ENCODE measurements at regions not wholly inside any gene's neighbourhood (a gene's known extent, or its start where the extent isn't known, plus 50 kb on each side); places are given as distances from the start of the nearest gene placed in this dataset.

- TF ChIP-seq RCOR1 (conservative IDR thresholded peaks at IDR 0.05; ENCODE audit: low read depth, low read length) (no peak), BHLHE40 (IDR thresholded peaks at IDR 0.05; ENCODE audit: borderline replicate concordance in 1 of 2, low read depth in 2 of 2, low read length in 1 of 2) (no peak), EGR1 (IDR thresholded peaks at IDR 0.05; ENCODE audit: borderline replicate concordance in 1 of 2, low read depth in 2 of 2, low read length in 2 of 2) (no peak), MLLT1 (IDR thresholded peaks at IDR 0.05) (no peak), RAD21 (IDR thresholded peaks at IDR 0.05; ENCODE audit: insufficient read depth, low read depth, low read length) (no peak), CHD2 (IDR thresholded peaks at IDR 0.05; ENCODE audit: borderline replicate concordance, low read depth, low read length) (no peak), ASH2L (IDR thresholded peaks at IDR 0.05; ENCODE audit: borderline replicate concordance, low read depth) (no peak), SREBF2 (IDR thresholded peaks at IDR 0.05; ENCODE audit: low read length) (no peak), NFXL1 (IDR thresholded peaks at IDR 0.05; ENCODE audit: borderline replicate concordance) (no peak)
These were observed 86.7 kb upstream of the MARK1 start (continued) for GRCh38 chr1:220441211-220441610.

GRCh38 chr1:220438741-220439140, 89.2 kb upstream of the MARK1 start:
- H3K9me3 ChIP-seq (replicated peaks; ENCODE audit: control insufficient read depth, insufficient read depth, low read length) = no peaks in the 10 kb centered on the region
- no peaks in the 10 kb centered on the region for H3K36me3 ChIP-seq (ENCODE audit: control insufficient read depth in 2 of 2, insufficient read depth in 2 of 2, low read length in 1 of 2)
- ChIA-PET POLR2A (no interaction called here), CTCF (no interaction called here), RAD21 (ENCODE audit: unreplicated experiment) (no interaction called here), SMC1A (ENCODE audit: uncharacterized antibody, unreplicated experiment) (no interaction called here)
- no peaks in the 10 kb centered on the region for H3K4me1 ChIP-seq (ENCODE audit: control insufficient read depth, insufficient read depth, low read length)
- 13% methylated on average over 2 of the region's 2 CpGs for WGBS (ENCODE audit: insufficient coverage, insufficient replicate concordance, low lambda C conversion rate, missing lambda C conversion rate)
- no peak overlapping the region for H3K4me3 ChIP-seq
- H4K20me1 ChIP-seq (ENCODE audit: control insufficient read depth, insufficient read depth) = no peaks in the 10 kb centered on the region; the same call in 1 of the 2 replicates
- BruUV-seq (replicated peaks) = no TSS peak
- H2AFZ ChIP-seq (ENCODE audit: control insufficient read depth, low read depth, low read length) = no peak overlapping the region
- FAIRE-seq = no peak
- H3K4me2 ChIP-seq (ENCODE audit: control insufficient read depth, insufficient read depth) = no peak overlapping the region
- DNase-seq (ENCODE audit: low read depth, low spot score) = no peak
- no peak for TF ChIP-seq PBX3 (IDR thresholded peaks at IDR 0.05; ENCODE audit: insufficient replicate concordance, low read depth, low read length)
- TF ChIP-seq ZNF274 (IDR thresholded peaks at IDR 0.05; ENCODE audit: insufficient read depth, insufficient read length) = no peak
- no peak for TF ChIP-seq ATF7 (IDR thresholded peaks at IDR 0.05; ENCODE audit: low read depth)
- TF ChIP-seq DPF2 (IDR thresholded peaks at IDR 0.05) = no peak
- TF ChIP-seq ZNF687 (IDR thresholded peaks at IDR 0.05) = no peak
- TF ChIP-seq RCOR1 (conservative IDR thresholded peaks at IDR 0.05; ENCODE audit: low read depth, low read length) = no peak
- no peak for TF ChIP-seq E2F4 (IDR thresholded peaks at IDR 0.05; ENCODE audit: low read depth, low read length)
- no peak for TF ChIP-seq ZNF384 (IDR thresholded peaks at IDR 0.05; ENCODE audit: borderline replicate concordance, low read depth, low read length)
- TF ChIP-seq ZZZ3 (IDR thresholded peaks at IDR 0.05; ENCODE audit: control insufficient read depth, insufficient read length, low read depth) = no peak
- no peaks in the 10 kb centered on the region for H3K79me2 ChIP-seq (ENCODE audit: control insufficient read depth, insufficient read depth, low read length)
- no peak overlapping the region for H3K9ac ChIP-seq (ENCODE audit: control insufficient read depth, insufficient read depth, low read length)
- no peak overlapping the region for H3K27ac ChIP-seq (ENCODE audit: control insufficient read depth, insufficient read depth)
- H3K27me3 ChIP-seq (replicated peaks in 1 of 2; ENCODE audit: control insufficient read depth in 2 of 2, insufficient read depth in 2 of 2, low read length in 1 of 2) = no peaks in the 10 kb centered on the region; a peak in 1 of 4 replicates
- intact Hi-C loops (cut with micrococcal nuclease; ENCODE audit: unreplicated experiment) = no loop called here
- in situ Hi-C loops (cut with MboI) = no loop called here
- no peak for ATAC-seq
